ENCODE measurements at regions not wholly inside any gene's neighbourhood (a gene's known extent, or its start where the extent isn't known, plus 50 kb on each side); places are given as distances from the start of the nearest gene placed in this dataset.

DNA sequence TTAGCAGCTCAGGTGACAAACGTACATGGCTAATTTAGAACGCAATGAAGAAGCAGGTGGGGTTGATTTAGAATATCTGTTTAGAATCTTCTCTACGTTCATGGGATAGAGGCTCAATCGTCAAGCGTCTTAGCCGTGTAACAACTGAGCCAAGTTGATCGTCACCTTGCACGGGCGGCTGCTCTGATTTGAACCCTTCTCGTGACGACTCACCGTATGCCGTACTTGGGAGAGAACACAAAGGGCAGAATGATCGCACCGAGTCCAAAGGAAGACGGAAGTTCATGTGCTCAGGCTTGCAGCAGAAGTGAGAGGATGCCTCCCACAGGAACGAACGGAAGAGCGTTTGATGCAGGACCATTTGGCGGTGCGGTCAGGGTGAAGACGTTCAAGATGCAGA lies 108.3 kb upstream of the TCERG1L start:
- TF ChIP-seq GATA2 (IDR thresholded peaks at IDR 0.05; ENCODE audit: low read depth, low read length) (no peak), GATA3 (IDR thresholded peaks at IDR 0.05; ENCODE audit: low read depth, low read length) (no peak)

Measured in SH-SY5Y (cell line).